SK-N-SH treated with all-trans-retinoic acid at 6 μM for 48 hours (cell line): ENCODE measurements at regions not wholly inside any gene's neighbourhood (a gene's known extent, or its start where the extent isn't known, plus 50 kb on each side); places are given as distances from the start of the nearest gene placed in this dataset.

ENCODE experiments used
- ATAC-seq: fragments of 200-7000 bp; cut with Tn5 transposase; 3 replicates; pipeline ENCODE4 v1.9.1; 2020; ENCODE audit warnings: mild to moderate bottlenecking, moderate library complexity
- ARNTL ChIP-seq: fragments of 450-650 bp; formaldehyde crosslinking; IDR thresholded peaks from 2 replicates; pipeline ENCODE4 v1.5.0; 2020; ENCODE audit warnings: low read depth, mild to moderate bottlenecking, moderate library complexity, borderline replicate concordance
- BACH2 ChIP-seq: fragments of 250-450 bp; sonication (Bioruptor Pico); IDR thresholded peaks from 2 replicates; pipeline ENCODE4 v1.9.0; 2021; ENCODE audit warnings: mild to moderate bottlenecking, borderline replicate concordance
- CREB5 ChIP-seq: fragments of 250-450 bp; sonication (Bioruptor Pico); IDR thresholded peaks from 2 replicates; pipeline ENCODE4 v1.5.1; 2020; ENCODE audit warnings: low read depth, mild to moderate bottlenecking, moderate library complexity
- CSDC2 ChIP-seq: fragments of 250-450 bp; sonication (Bioruptor Pico); IDR thresholded peaks from 2 replicates; pipeline ENCODE4 v1.5.0; 2020; ENCODE audit warnings: mild to moderate bottlenecking, moderate library complexity
- CSRNP3 ChIP-seq: fragments of 250-450 bp; sonication (Bioruptor Pico); IDR thresholded peaks from 2 replicates; pipeline ENCODE4 v1.5.1; 2021; ENCODE audit warnings: mild to moderate bottlenecking, moderate library complexity
- ESRRG ChIP-seq: fragments of 250-450 bp; sonication (Bioruptor Pico); IDR thresholded peaks from 2 replicates; pipeline ENCODE4 v1.6.1; 2021; ENCODE audit warnings: mild to moderate bottlenecking
- ISL1 ChIP-seq: fragments of 250-450 bp; sonication (Bioruptor Pico); IDR thresholded peaks from 2 replicates; pipeline ENCODE4 v2.1.2; 2022; ENCODE audit warnings: mild to moderate bottlenecking, moderate library complexity
- OSR1 ChIP-seq: fragments of 250-450 bp; sonication (Bioruptor Pico); IDR thresholded peaks from 2 replicates; pipeline ENCODE4 v1.8.0; 2022; ENCODE audit warnings: moderate library complexity, mild to moderate bottlenecking, inconsistent platforms
- PATZ1 ChIP-seq: fragments of 250-450 bp; sonication (Bioruptor Pico); IDR thresholded peaks from 2 replicates; pipeline ENCODE4 v1.8.0; 2020; ENCODE audit warnings: mild to moderate bottlenecking, moderate library complexity, borderline replicate concordance
- POU6F1 ChIP-seq: fragments of 250-450 bp; sonication (Bioruptor Pico); IDR thresholded peaks from 2 replicates; pipeline ENCODE4 v1.8.0; 2021; ENCODE audit warnings: low read depth, mild to moderate bottlenecking, moderate library complexity, borderline replicate concordance
- PPARA ChIP-seq: fragments of 250-450 bp; sonication (Bioruptor Pico); IDR thresholded peaks from 2 replicates; pipeline ENCODE4 v1.5.0; 2020; ENCODE audit warnings: mild to moderate bottlenecking, borderline replicate concordance
- RARB ChIP-seq: fragments of 250-450 bp; sonication (Bioruptor Pico); IDR thresholded peaks from 2 replicates; pipeline ENCODE4 v1.8.0; 2021; ENCODE audit warnings: mild to moderate bottlenecking, moderate library complexity
- SNAI2 ChIP-seq: fragments of 250-450 bp; sonication (Bioruptor Pico); IDR thresholded peaks from 2 replicates; pipeline ENCODE4 v1.5.0; 2020; ENCODE audit warnings: mild to moderate bottlenecking, moderate library complexity
- TCF4 ChIP-seq: fragments of 250-450 bp; sonication (Bioruptor Pico); IDR thresholded peaks from 2 replicates; pipeline ENCODE4 v1.8.0; 2021; ENCODE audit warnings: mild to moderate bottlenecking, moderate library complexity, borderline replicate concordance
- TOX ChIP-seq: fragments of 250-450 bp; sonication (Bioruptor Pico); IDR thresholded peaks from 2 replicates; pipeline ENCODE4 v1.8.0; 2021; ENCODE audit warnings: mild to moderate bottlenecking, moderate library complexity, borderline replicate concordance
- TSHZ2 ChIP-seq: fragments of 250-450 bp; sonication (Bioruptor Pico); IDR thresholded peaks from 2 replicates; pipeline ENCODE4 v1.5.0; 2020; ENCODE audit warnings: mild to moderate bottlenecking, moderate library complexity
- ZC3H10 ChIP-seq: fragments of 250-450 bp; sonication (Bioruptor Pico); IDR thresholded peaks from 2 replicates; pipeline ENCODE4 v1.5.1; 2021; ENCODE audit warnings: mild to moderate bottlenecking, moderate library complexity
- ZFP3 ChIP-seq: fragments of 250-450 bp; sonication (Bioruptor Pico); IDR thresholded peaks from 2 replicates; pipeline ENCODE4 v1.5.0; 2020; ENCODE audit warnings: mild to moderate bottlenecking, moderate library complexity
- ZNF70 ChIP-seq: fragments of 450-650 bp; formaldehyde crosslinking; IDR thresholded peaks from 2 replicates; pipeline ENCODE4 v1.5.0; 2020; ENCODE audit warnings: mild to moderate bottlenecking, moderate library complexity
- ZNF8 ChIP-seq: fragments of 450-650 bp; formaldehyde crosslinking; IDR thresholded peaks from 2 replicates; pipeline ENCODE4 v1.5.0; 2020; ENCODE audit warnings: mild to moderate bottlenecking, moderate library complexity

GRCh38 chr3:72022027-72022426, 237.1 kb upstream of the PROK2 start:
- ATAC-seq = no peak
- TF ChIP-seq BACH2 (CRISPR knock-in tag) (no peak), ARNTL (CRISPR knock-in tag) (no peak), CSDC2 (no peak), PATZ1 (CRISPR knock-in tag) (no peak), ZC3H10 (CRISPR knock-in tag) (no peak), SNAI2 (CRISPR knock-in tag) (no peak), CSRNP3 (CRISPR knock-in tag) (no peak), ZFP3 (CRISPR knock-in tag) (no peak), ESRRG (CRISPR knock-in tag) (no peak), ISL1 (CRISPR knock-in tag) (no peak), TOX (no peak), TCF4 (CRISPR knock-in tag) (no peak)
- TF ChIP-seq, all 23 proteins: peak for 0

GRCh38 chr3:72021531-72021930, 236.6 kb upstream of the PROK2 start:
- no peak for ATAC-seq
- no peak for TF ChIP-seq SNAI2 (CRISPR knock-in tag)
- TF ChIP-seq CREB5 (CRISPR knock-in tag) = no peak
- no peak for TF ChIP-seq ZNF8 (CRISPR knock-in tag)
- no peak for TF ChIP-seq RARB (CRISPR knock-in tag)
- no peak for TF ChIP-seq ZFP3 (CRISPR knock-in tag)
- no peak for TF ChIP-seq POU6F1 (CRISPR knock-in tag)
- TF ChIP-seq ESRRG (CRISPR knock-in tag) = no peak

- no peak for ATAC-seq
- TF ChIP-seq ZNF8 (CRISPR knock-in tag) = no peak
- no peak for TF ChIP-seq TSHZ2 (CRISPR knock-in tag)
- TF ChIP-seq POU6F1 (CRISPR knock-in tag) = no peak
- no peak for TF ChIP-seq ZNF70 (CRISPR knock-in tag)
- no peak for TF ChIP-seq ARNTL (CRISPR knock-in tag)
- no peak for TF ChIP-seq TCF4 (CRISPR knock-in tag)
- no peak for TF ChIP-seq ISL1 (CRISPR knock-in tag)
- no peak for TF ChIP-seq BACH2 (CRISPR knock-in tag)
- TF ChIP-seq ZFP3 (CRISPR knock-in tag) = no peak
- no peak for TF ChIP-seq SNAI2 (CRISPR knock-in tag)
- TF ChIP-seq CSDC2 = no peak
- TF ChIP-seq ZC3H10 (CRISPR knock-in tag) = no peak
- TF ChIP-seq TOX = no peak
- no peak for TF ChIP-seq CREB5 (CRISPR knock-in tag)
- no peak for TF ChIP-seq PPARA (CRISPR knock-in tag)
- TF ChIP-seq OSR1 (CRISPR knock-in tag) = no peak
- TF ChIP-seq PATZ1 (CRISPR knock-in tag) = no peak
Measured at GRCh38 chr3:72018343-72018984, 233.5 kb upstream of the PROK2 start.
